Liver (tissue), 3 donors: ENCODE measurements at regions not wholly inside any gene's neighbourhood (a gene's known extent, or its start where the extent isn't known, plus 50 kb on each side); places are given as distances from the start of the nearest gene placed in this dataset.

Experiments used
- GABPA ChIP-seq, 2 donors: IDR thresholded peaks in 1 of 2; conservative IDR thresholded peaks in 1 of 2; 2 replicates each; pipeline ENCODE4 v1.6.1; 2016; ENCODE audit warnings: antibody characterized with exemption in 2 of 2, mild to moderate bottlenecking in 1 of 2, moderate library complexity in 1 of 2
- HNF4G ChIP-seq: IDR thresholded peaks from 2 replicates; pipeline ENCODE4 v1.6.1; 2016; ENCODE audit warnings: antibody characterized with exemption
- RAD21 ChIP-seq, 2 donors: IDR thresholded peaks; 2 replicates each; pipeline ENCODE4 v1.6.1; 2016; ENCODE audit warnings: antibody characterized with exemption in 2 of 2, mild to moderate bottlenecking in 2 of 2
- SP1 ChIP-seq: IDR thresholded peaks from 2 replicates; pipeline ENCODE4 v1.6.1; 2018; ENCODE audit warnings: antibody characterized with exemption, mild to moderate bottlenecking
- YY1 ChIP-seq: IDR thresholded peaks from 2 replicates; pipeline ENCODE4 v1.6.1; 2016; ENCODE audit warnings: antibody characterized with exemption, mild to moderate bottlenecking
- TF ChIP-seq, protein P1 (sequence below): IDR thresholded peaks from 2 replicates; pipeline ENCODE4 v1.6.1; 2016; ENCODE audit warnings: antibody characterized with exemption, mild to moderate bottlenecking
- TF ChIP-seq, protein P2 (sequence below): fragments of 150-350 bp; IDR thresholded peaks from 2 replicates; pipeline ENCODE4 v1.5.1; 2017; ENCODE audit warnings: improper control_type of control experiment, low read depth, low read length; ENCODE audit not compliant: missing input control
- TF ChIP-seq, protein P3 (sequence below): IDR thresholded peaks from 2 replicates; pipeline ENCODE4 v1.6.1; 2016; ENCODE audit warnings: antibody characterized with exemption
- TF ChIP-seq, protein P4 (sequence below): IDR thresholded peaks from 2 replicates; pipeline ENCODE4 v1.6.1; 2016; ENCODE audit warnings: antibody characterized with exemption
- donor health status: healthy.
- donor health status: healthy.

DNA sequence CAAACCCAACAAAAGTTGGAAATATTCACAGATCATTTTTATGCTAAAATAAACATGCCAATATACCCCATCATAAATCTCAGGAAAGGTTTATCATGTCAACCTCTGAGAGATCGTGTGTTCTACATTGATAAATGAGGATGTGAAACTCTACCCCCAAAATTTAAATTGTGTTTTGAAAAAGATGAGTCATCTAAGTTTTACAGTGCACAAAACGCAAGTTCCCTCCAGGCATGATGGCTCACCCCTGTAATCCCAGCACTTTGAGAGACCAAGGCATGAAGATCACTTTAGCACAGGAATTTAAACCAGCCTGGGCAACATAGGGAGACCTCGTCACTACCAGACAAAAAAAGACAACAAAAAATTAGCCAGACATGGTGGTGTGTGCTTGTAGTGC lies 1487.0 kb upstream of the GBE1 start:
- TF ChIP-seq, protein P1, sequence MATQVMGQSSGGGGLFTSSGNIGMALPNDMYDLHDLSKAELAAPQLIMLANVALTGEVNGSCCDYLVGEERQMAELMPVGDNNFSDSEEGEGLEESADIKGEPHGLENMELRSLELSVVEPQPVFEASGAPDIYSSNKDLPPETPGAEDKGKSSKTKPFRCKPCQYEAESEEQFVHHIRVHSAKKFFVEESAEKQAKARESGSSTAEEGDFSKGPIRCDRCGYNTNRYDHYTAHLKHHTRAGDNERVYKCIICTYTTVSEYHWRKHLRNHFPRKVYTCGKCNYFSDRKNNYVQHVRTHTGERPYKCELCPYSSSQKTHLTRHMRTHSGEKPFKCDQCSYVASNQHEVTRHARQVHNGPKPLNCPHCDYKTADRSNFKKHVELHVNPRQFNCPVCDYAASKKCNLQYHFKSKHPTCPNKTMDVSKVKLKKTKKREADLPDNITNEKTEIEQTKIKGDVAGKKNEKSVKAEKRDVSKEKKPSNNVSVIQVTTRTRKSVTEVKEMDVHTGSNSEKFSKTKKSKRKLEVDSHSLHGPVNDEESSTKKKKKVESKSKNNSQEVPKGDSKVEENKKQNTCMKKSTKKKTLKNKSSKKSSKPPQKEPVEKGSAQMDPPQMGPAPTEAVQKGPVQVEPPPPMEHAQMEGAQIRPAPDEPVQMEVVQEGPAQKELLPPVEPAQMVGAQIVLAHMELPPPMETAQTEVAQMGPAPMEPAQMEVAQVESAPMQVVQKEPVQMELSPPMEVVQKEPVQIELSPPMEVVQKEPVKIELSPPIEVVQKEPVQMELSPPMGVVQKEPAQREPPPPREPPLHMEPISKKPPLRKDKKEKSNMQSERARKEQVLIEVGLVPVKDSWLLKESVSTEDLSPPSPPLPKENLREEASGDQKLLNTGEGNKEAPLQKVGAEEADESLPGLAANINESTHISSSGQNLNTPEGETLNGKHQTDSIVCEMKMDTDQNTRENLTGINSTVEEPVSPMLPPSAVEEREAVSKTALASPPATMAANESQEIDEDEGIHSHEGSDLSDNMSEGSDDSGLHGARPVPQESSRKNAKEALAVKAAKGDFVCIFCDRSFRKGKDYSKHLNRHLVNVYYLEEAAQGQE, result no peak
- TF ChIP-seq GABPA (IDR thresholded peaks at IDR 0.05 in 1 of 2, conservative IDR thresholded peaks at IDR 0.05 in 1 of 2) (no peak), YY1 (no peak), HNF4G (no peak), SP1 (no peak), RAD21 (IDR thresholded peaks at IDR 0.05) (no peak)
- TF ChIP-seq, protein P2, sequence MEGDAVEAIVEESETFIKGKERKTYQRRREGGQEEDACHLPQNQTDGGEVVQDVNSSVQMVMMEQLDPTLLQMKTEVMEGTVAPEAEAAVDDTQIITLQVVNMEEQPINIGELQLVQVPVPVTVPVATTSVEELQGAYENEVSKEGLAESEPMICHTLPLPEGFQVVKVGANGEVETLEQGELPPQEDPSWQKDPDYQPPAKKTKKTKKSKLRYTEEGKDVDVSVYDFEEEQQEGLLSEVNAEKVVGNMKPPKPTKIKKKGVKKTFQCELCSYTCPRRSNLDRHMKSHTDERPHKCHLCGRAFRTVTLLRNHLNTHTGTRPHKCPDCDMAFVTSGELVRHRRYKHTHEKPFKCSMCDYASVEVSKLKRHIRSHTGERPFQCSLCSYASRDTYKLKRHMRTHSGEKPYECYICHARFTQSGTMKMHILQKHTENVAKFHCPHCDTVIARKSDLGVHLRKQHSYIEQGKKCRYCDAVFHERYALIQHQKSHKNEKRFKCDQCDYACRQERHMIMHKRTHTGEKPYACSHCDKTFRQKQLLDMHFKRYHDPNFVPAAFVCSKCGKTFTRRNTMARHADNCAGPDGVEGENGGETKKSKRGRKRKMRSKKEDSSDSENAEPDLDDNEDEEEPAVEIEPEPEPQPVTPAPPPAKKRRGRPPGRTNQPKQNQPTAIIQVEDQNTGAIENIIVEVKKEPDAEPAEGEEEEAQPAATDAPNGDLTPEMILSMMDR, result no peak
- TF ChIP-seq, protein P3, sequence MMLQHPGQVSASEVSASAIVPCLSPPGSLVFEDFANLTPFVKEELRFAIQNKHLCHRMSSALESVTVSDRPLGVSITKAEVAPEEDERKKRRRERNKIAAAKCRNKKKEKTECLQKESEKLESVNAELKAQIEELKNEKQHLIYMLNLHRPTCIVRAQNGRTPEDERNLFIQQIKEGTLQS, result no peak
- TF ChIP-seq, protein P4, sequence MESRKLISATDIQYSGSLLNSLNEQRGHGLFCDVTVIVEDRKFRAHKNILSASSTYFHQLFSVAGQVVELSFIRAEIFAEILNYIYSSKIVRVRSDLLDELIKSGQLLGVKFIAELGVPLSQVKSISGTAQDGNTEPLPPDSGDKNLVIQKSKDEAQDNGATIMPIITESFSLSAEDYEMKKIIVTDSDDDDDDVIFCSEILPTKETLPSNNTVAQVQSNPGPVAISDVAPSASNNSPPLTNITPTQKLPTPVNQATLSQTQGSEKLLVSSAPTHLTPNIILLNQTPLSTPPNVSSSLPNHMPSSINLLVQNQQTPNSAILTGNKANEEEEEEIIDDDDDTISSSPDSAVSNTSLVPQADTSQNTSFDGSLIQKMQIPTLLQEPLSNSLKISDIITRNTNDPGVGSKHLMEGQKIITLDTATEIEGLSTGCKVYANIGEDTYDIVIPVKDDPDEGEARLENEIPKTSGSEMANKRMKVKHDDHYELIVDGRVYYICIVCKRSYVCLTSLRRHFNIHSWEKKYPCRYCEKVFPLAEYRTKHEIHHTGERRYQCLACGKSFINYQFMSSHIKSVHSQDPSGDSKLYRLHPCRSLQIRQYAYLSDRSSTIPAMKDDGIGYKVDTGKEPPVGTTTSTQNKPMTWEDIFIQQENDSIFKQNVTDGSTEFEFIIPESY, result no peak
